ENCODE measurements at regions not wholly inside any gene's neighbourhood (a gene's known extent, or its start where the extent isn't known, plus 50 kb on each side); places are given as distances from the start of the nearest gene placed in this dataset.

DNA sequence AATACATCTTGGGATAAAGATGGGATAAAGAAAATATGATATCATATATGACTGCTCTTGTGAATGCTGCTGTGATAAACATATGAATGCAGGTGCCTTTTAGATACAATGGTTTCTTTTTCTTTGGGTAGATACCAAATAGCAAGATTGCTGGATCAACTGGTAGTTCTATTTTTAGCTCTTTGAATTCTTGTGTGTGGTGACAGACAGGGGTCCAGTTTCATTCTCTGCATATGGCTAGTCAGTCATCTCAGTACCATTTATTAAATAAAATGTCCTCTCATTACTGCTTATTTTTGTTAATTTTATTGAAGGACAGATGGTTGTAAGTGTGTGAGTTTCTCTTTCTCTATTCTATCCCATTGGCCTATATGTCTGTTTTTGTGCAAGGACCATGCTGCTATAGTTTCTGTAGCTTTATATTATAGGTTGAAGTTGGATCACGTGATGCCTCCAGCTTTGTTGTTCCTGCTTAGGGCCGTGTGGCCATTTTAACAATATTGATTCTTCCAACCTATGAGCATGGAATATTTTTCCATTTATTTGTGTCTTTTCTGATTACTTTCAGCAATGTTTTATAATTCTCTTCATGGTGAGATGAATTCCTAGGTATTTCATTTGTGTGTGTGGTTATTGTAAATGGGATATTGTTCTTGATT, 1089.8 kb upstream of the CADM2 start:
- TF ChIP-seq, protein P1, sequence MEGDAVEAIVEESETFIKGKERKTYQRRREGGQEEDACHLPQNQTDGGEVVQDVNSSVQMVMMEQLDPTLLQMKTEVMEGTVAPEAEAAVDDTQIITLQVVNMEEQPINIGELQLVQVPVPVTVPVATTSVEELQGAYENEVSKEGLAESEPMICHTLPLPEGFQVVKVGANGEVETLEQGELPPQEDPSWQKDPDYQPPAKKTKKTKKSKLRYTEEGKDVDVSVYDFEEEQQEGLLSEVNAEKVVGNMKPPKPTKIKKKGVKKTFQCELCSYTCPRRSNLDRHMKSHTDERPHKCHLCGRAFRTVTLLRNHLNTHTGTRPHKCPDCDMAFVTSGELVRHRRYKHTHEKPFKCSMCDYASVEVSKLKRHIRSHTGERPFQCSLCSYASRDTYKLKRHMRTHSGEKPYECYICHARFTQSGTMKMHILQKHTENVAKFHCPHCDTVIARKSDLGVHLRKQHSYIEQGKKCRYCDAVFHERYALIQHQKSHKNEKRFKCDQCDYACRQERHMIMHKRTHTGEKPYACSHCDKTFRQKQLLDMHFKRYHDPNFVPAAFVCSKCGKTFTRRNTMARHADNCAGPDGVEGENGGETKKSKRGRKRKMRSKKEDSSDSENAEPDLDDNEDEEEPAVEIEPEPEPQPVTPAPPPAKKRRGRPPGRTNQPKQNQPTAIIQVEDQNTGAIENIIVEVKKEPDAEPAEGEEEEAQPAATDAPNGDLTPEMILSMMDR (conservative IDR thresholded peaks at IDR 0.05; ENCODE audit: low read length) = no peak
- no peak for TF ChIP-seq EZH2phosphoT487 (IDR thresholded peaks at IDR 0.05; ENCODE audit: borderline replicate concordance)
